IMR-90 (cell line): ENCODE measurements at regions not wholly inside any gene's neighbourhood (a gene's known extent, or its start where the extent isn't known, plus 50 kb on each side); places are given as distances from the start of the nearest gene placed in this dataset.

Experiments used
- ATAC-seq: fragments of 200-7000 bp; cut with Tn5 transposase; 2 replicates; pipeline ENCODE4 v1.9.1; 2020; ENCODE audit warnings: low read depth, mild to moderate bottlenecking, moderate library complexity
- BruUV-seq: library from RNA; stranded (reverse); fragments of 400-500 nt; replicated peaks from 2 replicates; lab custom pipeline; 2021; lab: Mats Ljungman, UMichigan
- CTCF ChIA-PET: fragments of 300-600 bp; formaldehyde crosslinking; extraction: SDS; loops from one replicate; lab custom pipeline; 2021; ENCODE audit warnings: antibody characterized with exemption; lab: Yijun Ruan, JAX
- POLR2A ChIA-PET: fragments of 300-600 bp; sonication (Branson Sonifier 250); formaldehyde crosslinking; loops from one replicate; lab custom pipeline; 2022; ENCODE audit warnings: antibody characterized with exemption; ENCODE audit not compliant: unreplicated experiment; lab: Charles Lee
- DNase-seq: peaks from one replicate; pipeline ENCODE4 v3.0.0; 2013
- H2AFZ ChIP-seq: replicated peaks from 2 replicates; pipeline ENCODE3; 2013; ENCODE audit warnings: low read length, mild to moderate bottlenecking; ENCODE audit not compliant: poor library complexity
- H2AK5ac ChIP-seq: 2 replicates; pipeline ENCODE4 v1.6.1; 2013; ENCODE audit warnings: low read depth, low read length, inconsistent platforms
- H2AK9ac ChIP-seq: replicated peaks from 2 replicates; pipeline ENCODE3; 2013; ENCODE audit warnings: mild to moderate bottlenecking, low read depth, low read length, moderate library complexity; ENCODE audit not compliant: poor library complexity
- H2BK120ac ChIP-seq: 2 replicates; pipeline ENCODE4 v1.6.1; 2013; ENCODE audit warnings: low read depth, low read length, inconsistent platforms
- H2BK15ac ChIP-seq: 3 replicates; pipeline ENCODE4 v1.6.1; 2013; ENCODE audit warnings: low read depth, low read length, inconsistent platforms
- H2BK20ac ChIP-seq: 2 replicates; pipeline ENCODE4 v1.6.1; 2013; ENCODE audit warnings: low read depth, mild to moderate bottlenecking, inconsistent platforms, low read length, moderate library complexity
- H2BK5ac ChIP-seq: 2 replicates; pipeline ENCODE4 v1.6.1; 2013; ENCODE audit warnings: mild to moderate bottlenecking, low read depth, low read length, inconsistent platforms; ENCODE audit not compliant: poor library complexity, severe bottlenecking
- H3K14ac ChIP-seq: replicated peaks from 2 replicates; pipeline ENCODE4 v1.6.1; 2013; ENCODE audit warnings: low read depth, low read length, inconsistent platforms
- H3K18ac ChIP-seq: 2 replicates; pipeline ENCODE4 v1.6.1; 2013; ENCODE audit warnings: low read depth, low read length, control low read depth
- H3K23ac ChIP-seq: 2 replicates; pipeline ENCODE4 v1.6.1; 2013; ENCODE audit warnings: low read depth, low read length, inconsistent platforms
- H3K27ac ChIP-seq: 2 replicates; pipeline ENCODE4 v1.5.1; 2013; ENCODE audit warnings: mild to moderate bottlenecking, control low read depth, low read length; ENCODE audit not compliant: insufficient read depth
- H3K27me3 ChIP-seq: 2 replicates; pipeline ENCODE4 v1.6.1; 2013; ENCODE audit warnings: low read length; ENCODE audit not compliant: control insufficient read depth, insufficient read depth
- H3K36me3 ChIP-seq: 2 replicates; pipeline ENCODE4 v1.6.1; 2013; ENCODE audit warnings: low read length, mixed read lengths; ENCODE audit not compliant: control insufficient read depth, insufficient read depth
- H3K4ac ChIP-seq: 2 replicates; pipeline ENCODE4 v1.6.1; 2013; ENCODE audit warnings: low read depth, low read length, inconsistent platforms
- H3K4me1 ChIP-seq: 2 replicates; pipeline ENCODE4 v1.6.1; 2013; ENCODE audit warnings: low read length, mixed read lengths; ENCODE audit not compliant: control insufficient read depth, insufficient read depth
- H3K4me2 ChIP-seq: 2 replicates; pipeline ENCODE4 v1.6.1; 2013; ENCODE audit warnings: low read depth, mild to moderate bottlenecking, control low read depth, low read length, moderate library complexity
- H3K4me3 ChIP-seq: 2 replicates; pipeline ENCODE4 v1.5.1; 2013; ENCODE audit warnings: low read depth, mild to moderate bottlenecking, control low read depth, low read length, moderate library complexity; ENCODE audit not compliant: insufficient read depth
- H3K56ac ChIP-seq: 2 replicates; pipeline ENCODE4 v1.6.1; 2013; ENCODE audit warnings: low read length, inconsistent platforms; ENCODE audit not compliant: insufficient read depth; ENCODE audit errors: extremely low read depth
- H3K79me1 ChIP-seq, 2 experiments: 2 replicates each; pipeline ENCODE4 v1.6.1; 2013; ENCODE audit warnings: low read length in 2 of 2, inconsistent platforms in 1 of 2, low read depth in 1 of 2
- H3K9ac ChIP-seq: 2 replicates; pipeline ENCODE4 v1.6.1; 2013; ENCODE audit warnings: low read depth, low read length, control low read depth
- H3K9me1 ChIP-seq: 2 replicates; pipeline ENCODE4 v1.6.1; 2013; ENCODE audit warnings: low read length, inconsistent platforms; ENCODE audit not compliant: insufficient read depth
- H3K9me3 ChIP-seq: 2 replicates; pipeline ENCODE4 v1.6.1; 2013; ENCODE audit warnings: low read length; ENCODE audit not compliant: control insufficient read depth, insufficient read depth
- H4K20me1 ChIP-seq: 2 replicates; pipeline ENCODE4 v1.6.1; 2013; ENCODE audit warnings: low read length, inconsistent platforms; ENCODE audit not compliant: insufficient read depth
- H4K5ac ChIP-seq: 2 replicates; pipeline ENCODE4 v1.6.1; 2013; ENCODE audit warnings: mild to moderate bottlenecking, low read depth, low read length, control low read depth
- H4K8ac ChIP-seq, 2 experiments: 2 replicates each; pipeline ENCODE4 v1.6.1; 2013; ENCODE audit warnings: low read depth in 2 of 2, low read length in 2 of 2, control low read depth in 1 of 2, inconsistent platforms in 1 of 2
- H4K91ac ChIP-seq: 2 replicates; pipeline ENCODE4 v1.6.1; 2013; ENCODE audit warnings: low read depth, low read length, inconsistent platforms; ENCODE audit not compliant: insufficient read depth
- BHLHE40 ChIP-seq: fragments of 150-350 bp; IDR thresholded peaks from 2 replicates; pipeline ENCODE4 v1.6.1; 2016; ENCODE audit warnings: mild to moderate bottlenecking, low read depth, low read length
- CHD1 ChIP-seq: IDR thresholded peaks from 2 replicates; pipeline ENCODE4 v1.6.1; 2012; ENCODE audit warnings: low read depth, low read length, improper control_type of control experiment
- RAD21 ChIP-seq: IDR thresholded peaks from 2 replicates; pipeline ENCODE4 v1.6.1; 2012; ENCODE audit warnings: low read length, improper control_type of control experiment
- WGBS, 2 experiments: methylation state at CpG; one replicate each; pipeline versions ENCODE4 v1.1.5 to v1.1.7; 2013; ENCODE audit warnings: missing lambda C conversion rate in 2 of 2; ENCODE audit not compliant: insufficient read length in 1 of 2; ENCODE audit errors: extremely low coverage in 2 of 2; 5-methylcytosine and 5-hydroxymethylcytosine counted together
- dilution Hi-C: fragments of 300-500 bp; cut with HindIII; formaldehyde crosslinking; loops from one replicate; pipeline ENCODE4 v1.14.3; 2018; ENCODE audit warnings: low sequenced_read_pairs; ENCODE audit not compliant: unreplicated experiment
- in situ Hi-C: fragments of 300-500 bp; cut with MboI; formaldehyde crosslinking; loops from 3 replicates; pipeline ENCODE4 v1.14.3; 2019; ENCODE audit warnings: low sequenced_read_pairs, inconsistent platforms, mixed read lengths
- intact Hi-C: fragments of 100-400 bp; cut with micrococcal nuclease; formaldehyde crosslinking; loops from 2 replicates; pipeline ENCODE4 v1.10.0; 2022
- TF ChIP-seq, protein P1 (sequence below): fragments of 150-350 bp; IDR thresholded peaks from 2 replicates; pipeline ENCODE4 v1.6.1; 2017; ENCODE audit warnings: mild to moderate bottlenecking, antibody characterized with exemption, low read length, low read depth

DNA sequence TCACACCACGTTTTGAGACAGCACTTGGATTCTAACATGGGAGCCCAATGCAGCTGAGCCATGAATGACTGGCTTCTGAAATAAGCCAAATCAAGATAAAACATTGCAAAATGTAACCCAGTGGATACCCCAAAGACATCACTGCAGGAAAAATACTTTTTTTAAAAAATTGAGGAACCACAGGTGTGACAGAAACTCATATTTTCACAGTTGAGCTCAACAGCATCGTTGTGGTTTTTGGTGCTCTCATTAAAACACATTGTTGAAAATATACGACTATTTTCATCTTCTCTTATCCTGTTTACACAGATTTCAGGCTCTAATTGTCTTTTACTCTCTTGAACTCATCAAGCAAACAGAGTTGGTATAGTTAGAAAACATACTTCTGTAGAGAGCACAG is 429.3 kb upstream of the VRK2 start:
- POLR2A ChIA-PET = no interaction called here
- no peak overlapping the region for H4K91ac ChIP-seq

More for the DNA sequence above, 429.3 kb upstream of the VRK2 start:
- Histone ChIP-seq H3K9me1 (no peaks in the 10 kb centered on the region), H3K4me2 (no peak overlapping the region), H3K27me3 (no peaks in the 10 kb centered on the region), H3K4ac (no peak overlapping the region), H2BK120ac (no peak overlapping the region), H3K23ac (no peak overlapping the region), H3K9ac (no peak overlapping the region), H2AK9ac (no peak overlapping the region), H4K8ac (no peak overlapping the region), H3K79me1 (no peaks in the 10 kb centered on the region), H3K56ac (no peak overlapping the region), H2AFZ (no peak overlapping the region), H3K18ac (no peak overlapping the region), H3K4me3 (no peak overlapping the region), H3K27ac (no peak overlapping the region), H3K9me3 (peaks cover 2% of the 10 kb centered on the region; the same call in 1 of the 2 replicates), H3K14ac (no peak overlapping the region), H2BK15ac (no peak overlapping the region), H4K5ac (no peak overlapping the region), H4K20me1 (no peaks in the 10 kb centered on the region), H3K36me3 (no peaks in the 10 kb centered on the region), H2BK5ac (no peak overlapping the region), H2AK5ac (no peak overlapping the region), H2BK20ac (no peak overlapping the region), H3K4me1 (no peaks in the 10 kb centered on the region)
- no CpG with 5 or more reads among the region's 3 CpGs for WGBS, 2 experiments
- dilution Hi-C loops = no loop called here
- in situ Hi-C loops = no loop called here
- ATAC-seq (no peak), DNase-seq (no peak)
- CTCF ChIA-PET = no interaction called here
- intact Hi-C loops = no loop called here
- BruUV-seq = no TSS peak
- no peak for TF ChIP-seq BHLHE40
- no peak for TF ChIP-seq RAD21
- no peak for TF ChIP-seq CHD1
- TF ChIP-seq, protein P1, sequence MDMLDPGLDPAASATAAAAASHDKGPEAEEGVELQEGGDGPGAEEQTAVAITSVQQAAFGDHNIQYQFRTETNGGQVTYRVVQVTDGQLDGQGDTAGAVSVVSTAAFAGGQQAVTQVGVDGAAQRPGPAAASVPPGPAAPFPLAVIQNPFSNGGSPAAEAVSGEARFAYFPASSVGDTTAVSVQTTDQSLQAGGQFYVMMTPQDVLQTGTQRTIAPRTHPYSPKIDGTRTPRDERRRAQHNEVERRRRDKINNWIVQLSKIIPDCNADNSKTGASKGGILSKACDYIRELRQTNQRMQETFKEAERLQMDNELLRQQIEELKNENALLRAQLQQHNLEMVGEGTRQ = no peak
